ENCODE measurements at regions not wholly inside any gene's neighbourhood (a gene's known extent, or its start where the extent isn't known, plus 50 kb on each side); places are given as distances from the start of the nearest gene placed in this dataset.

- TF ChIP-seq CTCF (conservative IDR thresholded peaks at IDR 0.05; ENCODE audit: low read depth, low read length) (no peak), MAZ (IDR thresholded peaks at IDR 0.05; ENCODE audit: borderline replicate concordance, low read depth, low read length) (no peak)
These were observed 168.2 kb downstream of the ZNF518B start for GRCh38 chr4:10288830-10289537.
